SK-N-SH (cell line): ENCODE measurements at regions not wholly inside any gene's neighbourhood (a gene's known extent, or its start where the extent isn't known, plus 50 kb on each side); places are given as distances from the start of the nearest gene placed in this dataset.

Experiments used
- CTCF ChIA-PET: fragments of 300-600, 350-600 bp; formaldehyde crosslinking; extraction: SDS; loops from one replicate; lab custom pipeline; 2021; lab: Yijun Ruan, JAX
- POLR2A ChIA-PET: fragments of 350-600 bp; sonication (Branson Sonifier 250); formaldehyde crosslinking; extraction: SDS; loops from one replicate; lab custom pipeline; 2020; ENCODE audit warnings: antibody characterized with exemption, inconsistent platforms; lab: Yijun Ruan, JAX
- DNase-seq: peaks from one replicate; pipeline ENCODE4 v3.0.0; 2012
- H2AFZ ChIP-seq: fragments of 200-600 bp; sonication (generic); 2 replicates; pipeline ENCODE4 v1.8.1; 2016; ENCODE audit warnings: antibody characterized with exemption, mild to moderate bottlenecking, low read depth
- H3F3A ChIP-seq: fragments of 200-600 bp; sonication (generic); replicated peaks from 2 replicates; pipeline ENCODE3; 2016; ENCODE audit warnings: antibody characterized with exemption, mild to moderate bottlenecking; ENCODE audit not compliant: insufficient read depth
- H3K27ac ChIP-seq, 2 experiments: fragments of 200-500 bp in 1 of 2; fragments of 200-600 bp in 1 of 2; sonication (Bioruptor generic) in 1 of 2; sonication (generic), shearing (Covaris generic) in 1 of 2; 2 replicates each; pipeline versions ENCODE4 v1.5.1 to v1.6.1; 2014 to 2016; ENCODE audit warnings: low read depth in 2 of 2, inconsistent platforms in 1 of 2, low read length in 1 of 2, mild to moderate bottlenecking in 1 of 2, mixed read lengths in 1 of 2
- H3K27me3 ChIP-seq: fragments of 200-600 bp; sonication (generic), shearing (Covaris generic); 2 replicates; pipeline ENCODE4 v1.6.1; 2016; ENCODE audit warnings: mixed run types; ENCODE audit not compliant: insufficient read depth
- H3K36me3 ChIP-seq, 2 experiments: fragments of 200-500 bp in 1 of 2; fragments of 200-600 bp in 1 of 2; sonication (Bioruptor generic) in 1 of 2; sonication (generic) in 1 of 2; replicated peaks in 1 of 2; 2 replicates each; pipeline versions ENCODE3 to v1.5.1; 2014 to 2016; ENCODE audit warnings: low read length in 1 of 2, mild to moderate bottlenecking in 1 of 2; ENCODE audit not compliant: insufficient read depth in 2 of 2, control insufficient read depth in 1 of 2
- H3K4me1 ChIP-seq, 2 experiments: fragments of 200-500 bp in 1 of 2; fragments of 200-600 bp in 1 of 2; sonication (Bioruptor generic) in 1 of 2; sonication (generic), shearing (Covaris generic) in 1 of 2; 2 replicates each; pipeline versions ENCODE4 v1.5.1 to v1.6.1; 2014 to 2016; ENCODE audit warnings: low read depth in 1 of 2, low read length in 1 of 2, mixed run types in 1 of 2; ENCODE audit not compliant: insufficient read depth in 2 of 2, control insufficient read depth in 1 of 2
- H3K4me2 ChIP-seq: fragments of 200-600 bp; sonication (generic), shearing (Covaris generic); 2 replicates; pipeline ENCODE4 v1.6.1; 2017; ENCODE audit warnings: mixed run types
- H3K4me3 ChIP-seq, 2 experiments: fragments of 200-500 bp in 1 of 2; fragments of 200-600 bp in 1 of 2; sonication (Bioruptor generic) in 1 of 2; sonication (generic), shearing (Covaris generic) in 1 of 2; 2 replicates each; pipeline versions ENCODE4 v1.5.1 to v1.8.1; 2014 to 2016; ENCODE audit warnings: low read depth in 2 of 2, inconsistent platforms in 1 of 2, low read length in 1 of 2, mild to moderate bottlenecking in 1 of 2, mixed read lengths in 1 of 2, moderate library complexity in 1 of 2
- H3K79me2 ChIP-seq: fragments of 200-600 bp; sonication (generic); 2 replicates; pipeline ENCODE4 v1.8.1; 2017; ENCODE audit warnings: mild to moderate bottlenecking; ENCODE audit not compliant: insufficient read depth
- H3K9ac ChIP-seq: fragments of 200-600 bp; sonication (generic); 2 replicates; pipeline ENCODE4 v1.6.1; 2017; ENCODE audit warnings: mixed run types
- H3K9me2 ChIP-seq: fragments of 200-600 bp; sonication (generic); 2 replicates; pipeline ENCODE4 v1.6.1; 2017; ENCODE audit warnings: mixed run types
- H3K9me3 ChIP-seq: fragments of 200-600 bp; sonication (generic); 2 replicates; pipeline ENCODE4 v1.6.1; 2017; ENCODE audit warnings: mixed run types, mild to moderate bottlenecking, moderate library complexity
- H4K20me1 ChIP-seq: fragments of 200-600 bp; sonication (generic); 2 replicates; pipeline ENCODE4 v1.6.1; 2017; ENCODE audit warnings: mild to moderate bottlenecking, mixed run types; ENCODE audit not compliant: insufficient read depth
- CTCF ChIP-seq: fragments of 200-600 bp; sonication (generic); IDR thresholded peaks from 2 replicates; pipeline ENCODE4 v1.6.1; 2017; ENCODE audit warnings: antibody characterized with exemption, mild to moderate bottlenecking, moderate library complexity
- ELF1 ChIP-seq: IDR thresholded peaks from 2 replicates; pipeline ENCODE4 v1.4.0; 2012
- EP300 ChIP-seq, 2 experiments: IDR thresholded peaks; 2 replicates each; pipeline versions ENCODE4 v1.4.0 to v1.6.1; 2012; ENCODE audit warnings: borderline replicate concordance in 1 of 2, low read depth in 1 of 2, low read length in 1 of 2
- EZH2phosphoT487 ChIP-seq: fragments of 200-600 bp; sonication (generic); IDR thresholded peaks from 2 replicates; pipeline ENCODE4 v1.6.1; 2017; ENCODE audit warnings: low read depth, mixed run types, mild to moderate bottlenecking, antibody characterized with exemption, moderate library complexity, borderline replicate concordance
- FOSL2 ChIP-seq: IDR thresholded peaks from 2 replicates; pipeline ENCODE4 v1.4.0; 2012; ENCODE audit warnings: low read depth, mild to moderate bottlenecking, moderate library complexity, borderline replicate concordance
- FOXJ3 ChIP-seq: sonication (generic); formaldehyde crosslinking; IDR thresholded peaks from 2 replicates; pipeline ENCODE4 v1.5.1; 2020; ENCODE audit warnings: mild to moderate bottlenecking, missing genetic modification reagents
- GABPA ChIP-seq: IDR thresholded peaks from 2 replicates; pipeline ENCODE4 v1.4.0; 2012; ENCODE audit warnings: low read depth, mild to moderate bottlenecking
- JUND ChIP-seq: IDR thresholded peaks from 2 replicates; pipeline ENCODE4 v1.4.0; 2012
- MAX ChIP-seq: IDR thresholded peaks from 2 replicates; pipeline ENCODE4 v1.4.0; 2012; ENCODE audit warnings: low read depth
- MEF2A ChIP-seq: IDR thresholded peaks from 2 replicates; pipeline ENCODE4 v1.4.0; 2012; ENCODE audit warnings: low read depth, borderline replicate concordance
- NFIC ChIP-seq: IDR thresholded peaks from 2 replicates; pipeline ENCODE4 v1.4.0; 2012; ENCODE audit warnings: borderline replicate concordance
- NRF1 ChIP-seq: IDR thresholded peaks from 2 replicates; pipeline ENCODE4 v1.6.1; 2012; ENCODE audit warnings: low read depth, mild to moderate bottlenecking, low read length
- RAD21 ChIP-seq: IDR thresholded peaks from 2 replicates; pipeline ENCODE4 v1.6.1; 2012; ENCODE audit warnings: mild to moderate bottlenecking, low read length
- RFX5 ChIP-seq: IDR thresholded peaks from 2 replicates; pipeline ENCODE4 v1.6.1; 2012; ENCODE audit warnings: mild to moderate bottlenecking, improper control_type of control experiment, low read length
- RXRA ChIP-seq: IDR thresholded peaks from 2 replicates; pipeline ENCODE4 v1.4.0; 2012; ENCODE audit warnings: low read depth, mild to moderate bottlenecking, borderline replicate concordance
- SIN3A ChIP-seq: IDR thresholded peaks from 2 replicates; pipeline ENCODE4 v1.6.1; 2012; ENCODE audit warnings: low read depth, mild to moderate bottlenecking, low read length, moderate library complexity, borderline replicate concordance
- TAF1 ChIP-seq: IDR thresholded peaks from 2 replicates; pipeline ENCODE4 v1.6.1; 2012; ENCODE audit warnings: low read depth, mild to moderate bottlenecking, low read length, moderate library complexity, borderline replicate concordance
- TEAD4 ChIP-seq: IDR thresholded peaks from 2 replicates; pipeline ENCODE4 v1.4.0; 2012; ENCODE audit warnings: mild to moderate bottlenecking, borderline replicate concordance; ENCODE audit not compliant: insufficient read depth
- ZBTB33 ChIP-seq: IDR thresholded peaks from 2 replicates; pipeline ENCODE4 v1.4.0; 2012; ENCODE audit warnings: low read depth, borderline replicate concordance
- WGBS: methylation state at CpG from one replicate; pipeline ENCODE4 v1.1.6; 2017; ENCODE audit warnings: low lambda C conversion rate; 5-methylcytosine and 5-hydroxymethylcytosine counted together
- TF ChIP-seq, protein P1 (sequence below): fragments of 150-350 bp; IDR thresholded peaks from 2 replicates; pipeline ENCODE4 v1.6.1; 2016; ENCODE audit warnings: mild to moderate bottlenecking, low read depth, low read length

- H3K9me2 ChIP-seq: no peaks in the 10 kb centered on the region
- no peaks in the 10 kb centered on the region for H3K36me3 ChIP-seq
- ChIA-PET CTCF (no interaction called here), POLR2A (no interaction called here)
- no peak overlapping the region for H3K4me2 ChIP-seq
- H3K9ac ChIP-seq: no peak overlapping the region
- H3K79me2 ChIP-seq: no peaks in the 10 kb centered on the region
- no peak overlapping the region for H2AFZ ChIP-seq
- no peaks in the 10 kb centered on the region for H4K20me1 ChIP-seq
- no peak overlapping the region for H3K27ac ChIP-seq
- 44% methylated on average over 4 of the region's 4 CpGs for whole genome bisulfite sequencing
- TF ChIP-seq ELF1: no peak
- no peak for TF ChIP-seq FOXJ3 (CRISPR knock-in tag)
- TF ChIP-seq ZBTB33: no peak
- no peak for TF ChIP-seq FOSL2
- TF ChIP-seq NRF1: no peak
- TF ChIP-seq CTCF: no peak
- TF ChIP-seq TEAD4: no peak
- TF ChIP-seq SIN3A: no peak
- TF ChIP-seq RAD21: no peak
- no peak for TF ChIP-seq MAX
- TF ChIP-seq, protein P1, sequence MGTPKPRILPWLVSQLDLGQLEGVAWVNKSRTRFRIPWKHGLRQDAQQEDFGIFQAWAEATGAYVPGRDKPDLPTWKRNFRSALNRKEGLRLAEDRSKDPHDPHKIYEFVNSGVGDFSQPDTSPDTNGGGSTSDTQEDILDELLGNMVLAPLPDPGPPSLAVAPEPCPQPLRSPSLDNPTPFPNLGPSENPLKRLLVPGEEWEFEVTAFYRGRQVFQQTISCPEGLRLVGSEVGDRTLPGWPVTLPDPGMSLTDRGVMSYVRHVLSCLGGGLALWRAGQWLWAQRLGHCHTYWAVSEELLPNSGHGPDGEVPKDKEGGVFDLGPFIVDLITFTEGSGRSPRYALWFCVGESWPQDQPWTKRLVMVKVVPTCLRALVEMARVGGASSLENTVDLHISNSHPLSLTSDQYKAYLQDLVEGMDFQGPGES: no peak
- no peak for TF ChIP-seq EP300 (IDR thresholded peaks at IDR 0.05; ENCODE audit: borderline replicate concordance in 1 of 2, low read depth in 1 of 2, low read length in 1 of 2)
- no peak for TF ChIP-seq EZH2phosphoT487
- no peak for TF ChIP-seq MEF2A
- no peak for TF ChIP-seq NFIC
- TF ChIP-seq JUND: no peak
- no peak for TF ChIP-seq RFX5
- TF ChIP-seq TAF1: no peak
- no peak for TF ChIP-seq GABPA
- TF ChIP-seq RXRA: no peak
- no peaks in the 10 kb centered on the region for H3F3A ChIP-seq
- no peak overlapping the region for H3K4me3 ChIP-seq
- DNase-seq: no peak
- peaks cover 0 to 18% of the 10 kb centered on the region in 2 experiments; a peak in 1 of 4 replicates for H3K4me1 ChIP-seq
- no peaks in the 10 kb centered on the region for H3K27me3 ChIP-seq
- no peaks in the 10 kb centered on the region for H3K9me3 ChIP-seq
Measured at GRCh38 chr5:116650964-116651363, 76.3 kb upstream of the SEMA6A start.
